HL-60 (cell line): ENCODE measurements at regions not wholly inside any gene's neighbourhood (a gene's known extent, or its start where the extent isn't known, plus 50 kb on each side); places are given as distances from the start of the nearest gene placed in this dataset.

Experiments
- GABPA ChIP-seq: IDR thresholded peaks from 2 replicates; pipeline ENCODE4 v1.6.1; 2012; ENCODE audit warnings: low read depth
- POLR2AphosphoS5 ChIP-seq: IDR thresholded peaks from 2 replicates; pipeline ENCODE4 v1.6.1; 2012; ENCODE audit warnings: low read depth
- TF ChIP-seq, protein P1 (sequence below): IDR thresholded peaks from one replicate; pipeline ENCODE4 v1.5.1; 2011; ENCODE audit warnings: low read length, control low read depth, inconsistent platforms; ENCODE audit not compliant: insufficient read depth
- TF ChIP-seq, protein P2 (sequence below): IDR thresholded peaks from 2 replicates; pipeline ENCODE4 v1.6.1; 2012; ENCODE audit warnings: low read depth; ENCODE audit not compliant: insufficient replicate concordance

DNA sequence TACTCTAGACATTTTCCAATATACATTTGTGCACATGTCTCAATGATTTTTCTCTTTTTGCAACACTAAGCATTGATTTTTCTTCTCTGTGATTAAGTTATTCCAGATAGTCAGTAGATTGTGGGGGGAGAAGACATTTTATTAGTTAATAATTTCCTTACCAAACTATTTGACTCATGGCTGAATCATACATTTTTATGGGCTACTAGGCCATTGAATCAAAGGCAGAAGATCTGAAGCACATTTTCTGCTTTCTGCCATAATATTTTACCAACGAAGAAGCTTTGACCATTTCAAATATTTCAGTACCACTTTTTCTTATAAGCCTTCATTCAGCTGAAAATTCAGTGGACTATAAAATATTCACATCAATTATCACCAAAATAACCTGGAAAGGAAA lies 175.6 kb downstream of the IRX2 start:
- TF ChIP-seq, protein P1, sequence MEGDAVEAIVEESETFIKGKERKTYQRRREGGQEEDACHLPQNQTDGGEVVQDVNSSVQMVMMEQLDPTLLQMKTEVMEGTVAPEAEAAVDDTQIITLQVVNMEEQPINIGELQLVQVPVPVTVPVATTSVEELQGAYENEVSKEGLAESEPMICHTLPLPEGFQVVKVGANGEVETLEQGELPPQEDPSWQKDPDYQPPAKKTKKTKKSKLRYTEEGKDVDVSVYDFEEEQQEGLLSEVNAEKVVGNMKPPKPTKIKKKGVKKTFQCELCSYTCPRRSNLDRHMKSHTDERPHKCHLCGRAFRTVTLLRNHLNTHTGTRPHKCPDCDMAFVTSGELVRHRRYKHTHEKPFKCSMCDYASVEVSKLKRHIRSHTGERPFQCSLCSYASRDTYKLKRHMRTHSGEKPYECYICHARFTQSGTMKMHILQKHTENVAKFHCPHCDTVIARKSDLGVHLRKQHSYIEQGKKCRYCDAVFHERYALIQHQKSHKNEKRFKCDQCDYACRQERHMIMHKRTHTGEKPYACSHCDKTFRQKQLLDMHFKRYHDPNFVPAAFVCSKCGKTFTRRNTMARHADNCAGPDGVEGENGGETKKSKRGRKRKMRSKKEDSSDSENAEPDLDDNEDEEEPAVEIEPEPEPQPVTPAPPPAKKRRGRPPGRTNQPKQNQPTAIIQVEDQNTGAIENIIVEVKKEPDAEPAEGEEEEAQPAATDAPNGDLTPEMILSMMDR = no peak
- TF ChIP-seq POLR2AphosphoS5 (no peak), GABPA (no peak)
- TF ChIP-seq, protein P2, sequence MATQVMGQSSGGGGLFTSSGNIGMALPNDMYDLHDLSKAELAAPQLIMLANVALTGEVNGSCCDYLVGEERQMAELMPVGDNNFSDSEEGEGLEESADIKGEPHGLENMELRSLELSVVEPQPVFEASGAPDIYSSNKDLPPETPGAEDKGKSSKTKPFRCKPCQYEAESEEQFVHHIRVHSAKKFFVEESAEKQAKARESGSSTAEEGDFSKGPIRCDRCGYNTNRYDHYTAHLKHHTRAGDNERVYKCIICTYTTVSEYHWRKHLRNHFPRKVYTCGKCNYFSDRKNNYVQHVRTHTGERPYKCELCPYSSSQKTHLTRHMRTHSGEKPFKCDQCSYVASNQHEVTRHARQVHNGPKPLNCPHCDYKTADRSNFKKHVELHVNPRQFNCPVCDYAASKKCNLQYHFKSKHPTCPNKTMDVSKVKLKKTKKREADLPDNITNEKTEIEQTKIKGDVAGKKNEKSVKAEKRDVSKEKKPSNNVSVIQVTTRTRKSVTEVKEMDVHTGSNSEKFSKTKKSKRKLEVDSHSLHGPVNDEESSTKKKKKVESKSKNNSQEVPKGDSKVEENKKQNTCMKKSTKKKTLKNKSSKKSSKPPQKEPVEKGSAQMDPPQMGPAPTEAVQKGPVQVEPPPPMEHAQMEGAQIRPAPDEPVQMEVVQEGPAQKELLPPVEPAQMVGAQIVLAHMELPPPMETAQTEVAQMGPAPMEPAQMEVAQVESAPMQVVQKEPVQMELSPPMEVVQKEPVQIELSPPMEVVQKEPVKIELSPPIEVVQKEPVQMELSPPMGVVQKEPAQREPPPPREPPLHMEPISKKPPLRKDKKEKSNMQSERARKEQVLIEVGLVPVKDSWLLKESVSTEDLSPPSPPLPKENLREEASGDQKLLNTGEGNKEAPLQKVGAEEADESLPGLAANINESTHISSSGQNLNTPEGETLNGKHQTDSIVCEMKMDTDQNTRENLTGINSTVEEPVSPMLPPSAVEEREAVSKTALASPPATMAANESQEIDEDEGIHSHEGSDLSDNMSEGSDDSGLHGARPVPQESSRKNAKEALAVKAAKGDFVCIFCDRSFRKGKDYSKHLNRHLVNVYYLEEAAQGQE = no peak
